ENCODE measurements at regions not wholly inside any gene's neighbourhood (a gene's known extent, or its start where the extent isn't known, plus 50 kb on each side); places are given as distances from the start of the nearest gene placed in this dataset.

DNA sequence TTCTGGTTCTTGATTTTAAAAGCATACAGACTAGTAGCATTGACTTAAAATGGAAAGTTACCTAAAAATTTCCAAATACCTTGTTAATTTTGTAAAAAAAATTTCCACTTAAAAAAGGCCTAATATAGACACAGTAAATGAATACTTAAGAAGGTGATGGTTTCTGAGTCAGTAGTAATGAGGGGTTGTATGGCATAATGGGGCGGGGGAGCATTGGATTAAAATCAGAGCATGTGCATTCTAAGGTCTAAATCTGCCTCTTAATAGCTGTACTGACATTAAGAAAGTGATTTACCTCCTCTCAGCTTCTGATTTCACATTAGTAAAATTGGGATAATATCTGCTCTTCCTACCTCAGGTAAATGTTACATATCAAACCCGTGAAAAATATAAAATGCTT lies 446.5 kb downstream of the AASDHPPT start:
- TF ChIP-seq, protein P1, sequence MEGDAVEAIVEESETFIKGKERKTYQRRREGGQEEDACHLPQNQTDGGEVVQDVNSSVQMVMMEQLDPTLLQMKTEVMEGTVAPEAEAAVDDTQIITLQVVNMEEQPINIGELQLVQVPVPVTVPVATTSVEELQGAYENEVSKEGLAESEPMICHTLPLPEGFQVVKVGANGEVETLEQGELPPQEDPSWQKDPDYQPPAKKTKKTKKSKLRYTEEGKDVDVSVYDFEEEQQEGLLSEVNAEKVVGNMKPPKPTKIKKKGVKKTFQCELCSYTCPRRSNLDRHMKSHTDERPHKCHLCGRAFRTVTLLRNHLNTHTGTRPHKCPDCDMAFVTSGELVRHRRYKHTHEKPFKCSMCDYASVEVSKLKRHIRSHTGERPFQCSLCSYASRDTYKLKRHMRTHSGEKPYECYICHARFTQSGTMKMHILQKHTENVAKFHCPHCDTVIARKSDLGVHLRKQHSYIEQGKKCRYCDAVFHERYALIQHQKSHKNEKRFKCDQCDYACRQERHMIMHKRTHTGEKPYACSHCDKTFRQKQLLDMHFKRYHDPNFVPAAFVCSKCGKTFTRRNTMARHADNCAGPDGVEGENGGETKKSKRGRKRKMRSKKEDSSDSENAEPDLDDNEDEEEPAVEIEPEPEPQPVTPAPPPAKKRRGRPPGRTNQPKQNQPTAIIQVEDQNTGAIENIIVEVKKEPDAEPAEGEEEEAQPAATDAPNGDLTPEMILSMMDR (IDR thresholded peaks at IDR 0.05), result no peak
- TF ChIP-seq POLR2AphosphoS5 (IDR thresholded peaks at IDR 0.05) (no peak), POLR2A (IDR thresholded peaks at IDR 0.05) (no peak)

All from breast epithelium (tissue), 3 donors.